ENCODE measurements at regions not wholly inside any gene's neighbourhood (a gene's known extent, or its start where the extent isn't known, plus 50 kb on each side); places are given as distances from the start of the nearest gene placed in this dataset.

- Mint-ChIP-seq H3K4me1 (no peaks in the 10 kb centered on the region), H3K27me3 (no peaks in the 10 kb centered on the region), H3K36me3 (ENCODE audit: low read depth) (no peaks in the 10 kb centered on the region), H3K27ac (no peak overlapping the region), H3K9me3 (no peaks in the 10 kb centered on the region), H3K4me3 (no peak overlapping the region)
- ChIA-PET CTCF (no interaction called here), POLR2A (no interaction called here)
- no peak for DNase-seq
Observed at GRCh38 chr1:60156371-60156770, 82.8 kb upstream of the C1orf87 start.

- H3K36me3 Mint-ChIP-seq (ENCODE audit: low read depth): no peaks in the 10 kb centered on the region
- no peaks in the 10 kb centered on the region for H3K27me3 Mint-ChIP-seq
- H3K9me3 Mint-ChIP-seq: no peaks in the 10 kb centered on the region
- ChIA-PET POLR2A (no interaction called here), CTCF (no interaction called here)
- H3K4me3 Mint-ChIP-seq: no peak overlapping the region
- DNase-seq: no peak
- no peaks in the 10 kb centered on the region for H3K4me1 Mint-ChIP-seq
- no peak overlapping the region for H3K27ac Mint-ChIP-seq
Observed at GRCh38 chr1:60153961-60154360, 80.4 kb upstream of the C1orf87 start.

- H3K27ac Mint-ChIP-seq: no peak overlapping the region
- POLR2A ChIA-PET: no interaction called here
- DNase-seq: no peak
- no peaks in the 10 kb centered on the region for H3K4me1 Mint-ChIP-seq
- CTCF ChIA-PET: no interaction called here
- no peak overlapping the region for H3K4me3 Mint-ChIP-seq
- H3K9me3 Mint-ChIP-seq: no peaks in the 10 kb centered on the region
- no peaks in the 10 kb centered on the region for H3K36me3 Mint-ChIP-seq (ENCODE audit: low read depth)
- H3K27me3 Mint-ChIP-seq: no peaks in the 10 kb centered on the region
Observed at GRCh38 chr1:60152891-60153290, 79.3 kb upstream of the C1orf87 start.

- H3K36me3 Mint-ChIP-seq (ENCODE audit: low read depth): no peaks in the 10 kb centered on the region
- no peaks in the 10 kb centered on the region for H3K27me3 Mint-ChIP-seq
- no peak overlapping the region for H3K27ac Mint-ChIP-seq
- no peak overlapping the region for H3K4me3 Mint-ChIP-seq
- no peaks in the 10 kb centered on the region for H3K4me1 Mint-ChIP-seq
- ChIA-PET CTCF (no interaction called here), POLR2A (no interaction called here)
- no peaks in the 10 kb centered on the region for H3K9me3 Mint-ChIP-seq
- DNase-seq: no peak
Observed at GRCh38 chr1:60151311-60151710, 77.7 kb upstream of the C1orf87 start.

GRCh38 chr1:60149251-60149650 is 75.7 kb upstream of the C1orf87 start:
- H3K4me3 Mint-ChIP-seq: no peak overlapping the region
- POLR2A ChIA-PET: no interaction called here
- no peaks in the 10 kb centered on the region for H3K27me3 Mint-ChIP-seq
- CTCF ChIA-PET: no interaction called here
- H3K4me1 Mint-ChIP-seq: no peaks in the 10 kb centered on the region
- no peaks in the 10 kb centered on the region for H3K9me3 Mint-ChIP-seq
- no peak for DNase-seq
- H3K36me3 Mint-ChIP-seq (ENCODE audit: low read depth): no peaks in the 10 kb centered on the region
- H3K27ac Mint-ChIP-seq: no peak overlapping the region

GRCh38 chr1:60146884-60147283 is 73.3 kb upstream of the C1orf87 start:
- Mint-ChIP-seq H3K36me3 (ENCODE audit: low read depth) (no peaks in the 10 kb centered on the region), H3K9me3 (no peaks in the 10 kb centered on the region), H3K27ac (no peak overlapping the region), H3K4me1 (no peaks in the 10 kb centered on the region), H3K27me3 (no peaks in the 10 kb centered on the region), H3K4me3 (no peak overlapping the region)
- ChIA-PET POLR2A (no interaction called here), CTCF (no interaction called here)
- DNase-seq: no peak

GRCh38 chr1:60145771-60146170 is 72.2 kb upstream of the C1orf87 start:
- Mint-ChIP-seq H3K9me3 (no peaks in the 10 kb centered on the region), H3K4me3 (no peak overlapping the region), H3K27me3 (no peaks in the 10 kb centered on the region), H3K27ac (no peak overlapping the region), H3K4me1 (no peaks in the 10 kb centered on the region), H3K36me3 (ENCODE audit: low read depth) (no peaks in the 10 kb centered on the region)
- no peak for DNase-seq
- ChIA-PET CTCF (no interaction called here), POLR2A (no interaction called here)

- ChIA-PET CTCF (no interaction called here), POLR2A (no interaction called here)
- Mint-ChIP-seq H3K9me3 (no peaks in the 10 kb centered on the region), H3K27ac (no peak overlapping the region), H3K4me1 (no peaks in the 10 kb centered on the region), H3K36me3 (ENCODE audit: low read depth) (no peaks in the 10 kb centered on the region), H3K4me3 (no peak overlapping the region), H3K27me3 (no peaks in the 10 kb centered on the region)
- no peak for DNase-seq
Observed at GRCh38 chr1:60141743-60142142, 68.2 kb upstream of the C1orf87 start.

- Mint-ChIP-seq H3K36me3 (ENCODE audit: low read depth) (no peaks in the 10 kb centered on the region), H3K4me1 (no peaks in the 10 kb centered on the region), H3K27me3 (no peaks in the 10 kb centered on the region), H3K4me3 (no peak overlapping the region), H3K9me3 (no peaks in the 10 kb centered on the region), H3K27ac (no peak overlapping the region)
- POLR2A ChIA-PET: no interaction called here
- DNase-seq: no peak
- CTCF ChIA-PET: no interaction called here
Observed at GRCh38 chr1:60141276-60141675, 67.7 kb upstream of the C1orf87 start.

GRCh38 chr1:60137406-60137805 is 63.8 kb upstream of the C1orf87 start:
- Mint-ChIP-seq H3K27me3 (no peaks in the 10 kb centered on the region), H3K36me3 (ENCODE audit: low read depth) (no peaks in the 10 kb centered on the region), H3K4me3 (no peak overlapping the region), H3K4me1 (peaks cover 5% of the 10 kb centered on the region), H3K9me3 (no peaks in the 10 kb centered on the region), H3K27ac (no peak overlapping the region)
- ChIA-PET POLR2A (no interaction called here), CTCF (no interaction called here)
- DNase-seq: no peak

GRCh38 chr1:60136395-60136794 is 62.8 kb upstream of the C1orf87 start:
- Mint-ChIP-seq H3K27me3 (no peaks in the 10 kb centered on the region), H3K27ac (no peak overlapping the region), H3K9me3 (no peaks in the 10 kb centered on the region), H3K4me3 (no peak overlapping the region), H3K4me1 (peaks cover 5% of the 10 kb centered on the region), H3K36me3 (ENCODE audit: low read depth) (no peaks in the 10 kb centered on the region)
- POLR2A ChIA-PET: no interaction called here
- CTCF ChIA-PET: interaction anchor here (0.6 kb wide), 1 partner anchor 90 kb away, joined by 4 read pairs; no protein-coding TSS in a partner anchor
- DNase-seq: no peak

- CTCF ChIA-PET: no interaction called here
- Mint-ChIP-seq H3K27ac (no peak overlapping the region), H3K4me3 (no peak overlapping the region), H3K36me3 (ENCODE audit: low read depth) (no peaks in the 10 kb centered on the region), H3K27me3 (no peaks in the 10 kb centered on the region), H3K4me1 (peaks cover 5% of the 10 kb centered on the region), H3K9me3 (no peaks in the 10 kb centered on the region)
- DNase-seq: no peak
- POLR2A ChIA-PET: no interaction called here
Observed at GRCh38 chr1:60134716-60135115, 61.1 kb upstream of the C1orf87 start.

GRCh38 chr1:60133848-60134247 is 60.3 kb upstream of the C1orf87 start:
- DNase-seq: no peak
- Mint-ChIP-seq H3K9me3 (no peaks in the 10 kb centered on the region), H3K36me3 (ENCODE audit: low read depth) (no peaks in the 10 kb centered on the region), H3K27me3 (no peaks in the 10 kb centered on the region), H3K4me1 (peaks cover 5% of the 10 kb centered on the region), H3K27ac (no peak overlapping the region), H3K4me3 (no peak overlapping the region)
- POLR2A ChIA-PET: no interaction called here
- CTCF ChIA-PET: no interaction called here

GRCh38 chr1:60133000-60133673 is 59.6 kb upstream of the C1orf87 start:
- no peaks in the 10 kb centered on the region for H3K36me3 Mint-ChIP-seq (ENCODE audit: low read depth)
- H3K9me3 Mint-ChIP-seq: no peaks in the 10 kb centered on the region
- DNase-seq: no peak
- peaks cover 5% of the 10 kb centered on the region for H3K4me1 Mint-ChIP-seq
- CTCF ChIA-PET: no interaction called here
- H3K4me3 Mint-ChIP-seq: no peak overlapping the region
- no peaks in the 10 kb centered on the region for H3K27me3 Mint-ChIP-seq
- POLR2A ChIA-PET: no interaction called here
- no peak overlapping the region for H3K27ac Mint-ChIP-seq

- H3K36me3 Mint-ChIP-seq (ENCODE audit: low read depth): no peaks in the 10 kb centered on the region
- ChIA-PET POLR2A (no interaction called here), CTCF (no interaction called here)
- no peaks in the 10 kb centered on the region for H3K9me3 Mint-ChIP-seq
- no peaks in the 10 kb centered on the region for H3K27me3 Mint-ChIP-seq
- DNase-seq: no peak
- peaks cover 5% of the 10 kb centered on the region for H3K4me1 Mint-ChIP-seq
- no peak overlapping the region for H3K27ac Mint-ChIP-seq
- no peak overlapping the region for H3K4me3 Mint-ChIP-seq
Observed at GRCh38 chr1:60132108-60132507, 58.5 kb upstream of the C1orf87 start.
